HCT116 (cell line): ENCODE measurements at regions not wholly inside any gene's neighbourhood (a gene's known extent, or its start where the extent isn't known, plus 50 kb on each side); places are given as distances from the start of the nearest gene placed in this dataset.

Experiments
- ATAC-seq: fragments of 200-7000 bp; cut with Tn5 transposase; 2 replicates; pipeline ENCODE4 v1.9.1; 2020; ENCODE audit warnings: mild to moderate bottlenecking, moderate library complexity
- BruUV-seq: library from RNA; stranded (reverse); fragments of 400-500 nt; replicated peaks from 2 replicates; lab custom pipeline; 2021; lab: Mats Ljungman, UMichigan
- CTCF ChIA-PET: fragments of 300-600 bp; sonication (Branson Sonifier 250); formaldehyde crosslinking; loops from one replicate; lab custom pipeline; 2021; ENCODE audit warnings: antibody characterized with exemption; lab: Charles Lee
- POLR2A ChIA-PET: fragments of 300-600, 350-600 bp; sonication (Branson Sonifier 250); formaldehyde crosslinking; loops from one replicate; lab custom pipeline; 2021; ENCODE audit warnings: antibody characterized with exemption; lab: Charles Lee
- RAD21 ChIA-PET, 2 experiments: fragments of 300-600 bp; sonication (Branson Sonifier 250); formaldehyde crosslinking; loops; one replicate each; lab custom pipeline; 2023; ENCODE audit warnings: low total read pairs in 2 of 2; ENCODE audit not compliant: uncharacterized antibody in 2 of 2, unreplicated experiment in 2 of 2, low non-redundant PET in 1 of 2; lab: Charles Lee
- DNase-seq: peaks from one replicate; pipeline ENCODE4 v3.0.0-alpha.2; 2010; ENCODE audit warnings: low read depth, low spot score
- H2AFZ ChIP-seq: fragments of 200-600 bp; shearing (Covaris generic), sonication (generic); 2 replicates; pipeline ENCODE4 v1.6.1; 2017; ENCODE audit warnings: low read depth, mixed run types, mixed read lengths, antibody characterized with exemption, low read length; ENCODE audit not compliant: poor library complexity, severe bottlenecking
- H3K27ac ChIP-seq: 2 replicates; pipeline ENCODE4 v1.5.1; 2012; ENCODE audit warnings: low read depth, low read length
- H3K27me3 ChIP-seq: fragments of 200-600 bp; sonication (generic); 2 replicates; pipeline ENCODE4 v1.6.1; 2016; ENCODE audit warnings: mixed run types, low read length, mixed read lengths; ENCODE audit not compliant: insufficient read depth
- H3K36me3 ChIP-seq, 2 experiments: fragments of 200-500 bp in 1 of 2; fragments of 200-600 bp in 1 of 2; sonication (Bioruptor generic) in 1 of 2; sonication (generic) in 1 of 2; 2 replicates each; pipeline versions ENCODE4 v1.5.1 to v1.6.1; 2014 to 2016; ENCODE audit warnings: low read length in 2 of 2, inconsistent platforms in 1 of 2, mixed read lengths in 1 of 2, mixed run types in 1 of 2; ENCODE audit not compliant: insufficient read depth in 2 of 2, control insufficient read depth in 1 of 2
- H3K4me1 ChIP-seq, 2 experiments: fragments of 200-600 bp in 1 of 2; sonication (generic) in 1 of 2; 2 replicates each; pipeline versions ENCODE4 v1.5.1 to v1.6.1; 2012 to 2017; ENCODE audit warnings: low read length in 2 of 2, inconsistent platforms in 1 of 2, mild to moderate bottlenecking in 1 of 2, mixed read lengths in 1 of 2, mixed run types in 1 of 2, moderate library complexity in 1 of 2; ENCODE audit not compliant: insufficient read depth in 2 of 2, control insufficient read depth in 1 of 2
- H3K4me2 ChIP-seq: fragments of 200-600 bp; sonication (generic); 2 replicates; pipeline ENCODE4 v1.6.1; 2017; ENCODE audit warnings: mixed run types, low read length, mixed read lengths
- H3K4me3 ChIP-seq, 2 experiments: fragments of 200-600 bp in 1 of 2; sonication (generic) in 1 of 2; replicated peaks in 1 of 2; 2 replicates each; pipeline ENCODE4 v1.5.1; 2011 to 2016; ENCODE audit warnings: low read length in 2 of 2, control low read depth in 1 of 2, low read depth in 1 of 2, mild to moderate bottlenecking in 1 of 2, mixed read lengths in 1 of 2, mixed run types in 1 of 2
- H3K79me2 ChIP-seq: fragments of 200-600 bp; sonication (generic); 2 replicates; pipeline ENCODE4 v1.6.1; 2017; ENCODE audit warnings: mild to moderate bottlenecking, mixed run types, low read length, moderate library complexity, mixed read lengths; ENCODE audit not compliant: insufficient read depth
- H3K9ac ChIP-seq: fragments of 200-600 bp; sonication (generic); 2 replicates; pipeline ENCODE4 v1.6.1; 2016; ENCODE audit warnings: low read length, mixed read lengths
- H3K9me2 ChIP-seq: fragments of 200-600 bp; sonication (generic), shearing (Covaris generic); 2 replicates; pipeline ENCODE4 v1.6.1; 2017; ENCODE audit warnings: mixed run types, mild to moderate bottlenecking, moderate library complexity; ENCODE audit not compliant: insufficient read depth
- H3K9me3 ChIP-seq, 2 experiments: fragments of 200-500 bp in 1 of 2; fragments of 200-600 bp in 1 of 2; sonication (Bioruptor generic) in 1 of 2; sonication (generic) in 1 of 2; 2 replicates each; pipeline ENCODE4 v1.6.1; 2014 to 2017; ENCODE audit warnings: low read length in 2 of 2, mixed read lengths in 2 of 2, inconsistent platforms in 1 of 2, low read depth in 1 of 2, mild to moderate bottlenecking in 1 of 2, mixed run types in 1 of 2, moderate library complexity in 1 of 2; ENCODE audit not compliant: control insufficient read depth in 1 of 2, insufficient read depth in 1 of 2
- H4K20me1 ChIP-seq: fragments of 200-600 bp; sonication (generic), shearing (Covaris generic); 2 replicates; pipeline ENCODE4 v1.6.1; 2017; ENCODE audit warnings: mixed run types, mild to moderate bottlenecking, moderate library complexity; ENCODE audit not compliant: insufficient read depth
- CBX3 ChIP-seq: IDR thresholded peaks from 2 replicates; pipeline ENCODE4 v1.6.1; 2012; ENCODE audit warnings: low read depth
- CEBPB ChIP-seq: IDR thresholded peaks from 2 replicates; pipeline ENCODE4 v1.6.1; 2012; ENCODE audit warnings: low read depth
- EGR1 ChIP-seq: IDR thresholded peaks from 2 replicates; pipeline ENCODE4 v1.6.1; 2012; ENCODE audit warnings: low read depth
- ELF1 ChIP-seq: IDR thresholded peaks from 2 replicates; pipeline ENCODE4 v1.6.1; 2012; ENCODE audit warnings: low read depth, borderline replicate concordance
- EZH2 ChIP-seq: fragments of 200-600 bp; sonication (generic); IDR thresholded peaks from 2 replicates; pipeline ENCODE4 v1.6.1; 2017; ENCODE audit warnings: antibody characterized with exemption, mixed run types
- EZH2phosphoT487 ChIP-seq: fragments of 200-600 bp; IDR thresholded peaks from 2 replicates; pipeline ENCODE4 v1.6.1; 2018; ENCODE audit warnings: antibody characterized with exemption, borderline replicate concordance
- JUND ChIP-seq: IDR thresholded peaks from 2 replicates; pipeline ENCODE4 v1.6.1; 2012
- POLR2A ChIP-seq: IDR thresholded peaks from 2 replicates; pipeline ENCODE4 v1.7.0; 2011; ENCODE audit warnings: borderline replicate concordance; ENCODE audit not compliant: insufficient read depth, insufficient read length; ENCODE audit errors: extremely low read depth
- POLR2AphosphoS5 ChIP-seq: IDR thresholded peaks from 2 replicates; pipeline ENCODE4 v1.6.1; 2011; ENCODE audit warnings: mild to moderate bottlenecking, low read depth, low read length, moderate library complexity
- RAD21 ChIP-seq: IDR thresholded peaks from 2 replicates; pipeline ENCODE4 v1.6.1; 2012; ENCODE audit warnings: low read depth, mild to moderate bottlenecking
- SIN3A ChIP-seq: IDR thresholded peaks from 2 replicates; pipeline ENCODE4 v1.6.1; 2012; ENCODE audit warnings: low read depth
- SP1 ChIP-seq: IDR thresholded peaks from 2 replicates; pipeline ENCODE4 v1.6.1; 2012; ENCODE audit warnings: low read depth
- SRF ChIP-seq: IDR thresholded peaks from 2 replicates; pipeline ENCODE4 v1.6.1; 2012; ENCODE audit warnings: low read depth
- TCF7L2 ChIP-seq: IDR thresholded peaks from 2 replicates; pipeline ENCODE4 v1.7.0; 2011; ENCODE audit warnings: borderline replicate concordance, inconsistent platforms; ENCODE audit not compliant: insufficient read depth, insufficient read length; ENCODE audit errors: extremely low read depth
- YY1 ChIP-seq: IDR thresholded peaks from 2 replicates; pipeline ENCODE4 v1.6.1; 2011; ENCODE audit warnings: low read length, low read depth, moderate library complexity, mild to moderate bottlenecking; ENCODE audit not compliant: insufficient replicate concordance; ENCODE audit errors: extremely low read depth
- ZFX ChIP-seq: fragments of 450-650 bp; IDR thresholded peaks from 2 replicates; pipeline ENCODE4 v1.6.1; 2017
- ZNF274 ChIP-seq: fragments of 200-500 bp; sonication (Bioruptor generic); IDR thresholded peaks from 2 replicates; pipeline ENCODE4 v1.6.1; 2014; ENCODE audit warnings: mild to moderate bottlenecking, low read depth, low read length, inconsistent platforms
- intact Hi-C: fragments of 100-400 bp; cut with micrococcal nuclease; formaldehyde crosslinking; loops from 2 replicates; pipeline ENCODE4 v1.10.0; 2022
- TF ChIP-seq, protein P1 (sequence below): IDR thresholded peaks from 2 replicates; pipeline ENCODE4 v1.6.1; 2012
- TF ChIP-seq, protein P2 (sequence below): IDR thresholded peaks from 2 replicates; pipeline ENCODE4 v1.6.1; 2012; ENCODE audit warnings: low read depth
- TF ChIP-seq, protein P3 (sequence below), 3 experiments: fragments of 200-600 bp in 1 of 3; sonication (generic) in 1 of 3; IDR thresholded peaks in 2 of 3; conservative IDR thresholded peaks in 1 of 3; 2 replicates each; pipeline ENCODE4 v1.5.1; 2012 to 2017; ENCODE audit warnings: low read depth in 2 of 3, low read length in 2 of 3, antibody characterized with exemption in 1 of 3, borderline replicate concordance in 1 of 3, control low read depth in 1 of 3, mild to moderate bottlenecking in 1 of 3, mixed read lengths in 1 of 3, mixed run types in 1 of 3, moderate library complexity in 1 of 3; ENCODE audit not compliant: insufficient read depth in 1 of 3
- TF ChIP-seq, protein P4 (sequence below): IDR thresholded peaks from 2 replicates; pipeline ENCODE4 v1.6.1; 2012
- TF ChIP-seq, protein P5 (sequence below): IDR thresholded peaks from 2 replicates; pipeline ENCODE4 v1.6.1; 2011; ENCODE audit warnings: mild to moderate bottlenecking, low read length, moderate library complexity; ENCODE audit not compliant: insufficient replicate concordance; ENCODE audit errors: extremely low read depth

DNA sequence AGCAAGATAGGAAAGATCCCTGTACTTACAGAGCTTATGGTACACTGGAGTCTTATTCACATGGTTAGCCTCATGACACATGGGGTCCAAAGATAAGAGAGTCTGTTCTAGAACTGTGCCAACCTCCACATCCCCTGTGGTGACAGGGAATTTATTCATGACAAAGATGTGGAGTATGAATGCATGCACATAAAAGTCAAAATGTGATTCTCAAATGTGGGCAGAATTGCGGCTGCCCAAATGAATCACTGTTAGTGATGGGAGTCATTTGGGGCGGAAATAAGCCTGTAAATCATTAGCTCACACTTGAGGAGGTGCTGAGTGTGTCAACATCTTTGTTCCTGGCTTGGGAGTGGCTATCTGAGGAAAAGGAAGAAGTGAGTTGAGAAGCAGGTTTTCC lies 560.6 kb downstream of the SLC4A3 start:
- POLR2A ChIA-PET = no interaction called here
- no peaks in the 10 kb centered on the region for H3K36me3 ChIP-seq
- H4K20me1 ChIP-seq = no peaks in the 10 kb centered on the region
- ATAC-seq (no peak), DNase-seq (no peak)
- peak overlapping the region; percentile 28 for H3K4me2 ChIP-seq
- H3K4me3 ChIP-seq = no peak overlapping the region
- BruUV-seq = no TSS peak
- intact Hi-C loops = no loop called here
- RAD21 ChIA-PET = no interaction called here
- H3K9me2 ChIP-seq = no peaks in the 10 kb centered on the region
- H3K4me1 ChIP-seq = peaks cover 0 to 17% of the 10 kb centered on the region in 2 experiments; a peak in 2 of 4 replicates
- no peak overlapping the region for H3K27ac ChIP-seq
- H3K9ac ChIP-seq = no peak overlapping the region
- H3K27me3 ChIP-seq = no peaks in the 10 kb centered on the region
- H3K79me2 ChIP-seq = no peaks in the 10 kb centered on the region
- peaks cover 5 to 17% of the 10 kb centered on the region in 2 experiments; a peak in 2 of 4 replicates for H3K9me3 ChIP-seq
- H2AFZ ChIP-seq = no peak overlapping the region
- CTCF ChIA-PET = no interaction called here
- TF ChIP-seq, protein P1, sequence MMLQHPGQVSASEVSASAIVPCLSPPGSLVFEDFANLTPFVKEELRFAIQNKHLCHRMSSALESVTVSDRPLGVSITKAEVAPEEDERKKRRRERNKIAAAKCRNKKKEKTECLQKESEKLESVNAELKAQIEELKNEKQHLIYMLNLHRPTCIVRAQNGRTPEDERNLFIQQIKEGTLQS = no peak
- TF ChIP-seq POLR2AphosphoS5 (no peak), YY1 (no peak), EZH2 (no peak), ELF1 (no peak), SRF (no peak), JUND (no peak; the same call in 1 of the 2 replicates), EGR1 (no peak), TCF7L2 (no peak), POLR2A (no peak), CBX3 (no peak), EZH2phosphoT487 (no peak), SP1 (peak; percentile 22; the same call in 1 of the 2 replicates), SIN3A (0 out of 2 replicates have a peak, but pooled peaks have one; percentile 21), RAD21 (no peak), CEBPB (0 out of 2 replicates have a peak, but pooled peaks have one; percentile 15), ZNF274 (no peak), ZFX (no peak)
- TF ChIP-seq, protein P2, sequence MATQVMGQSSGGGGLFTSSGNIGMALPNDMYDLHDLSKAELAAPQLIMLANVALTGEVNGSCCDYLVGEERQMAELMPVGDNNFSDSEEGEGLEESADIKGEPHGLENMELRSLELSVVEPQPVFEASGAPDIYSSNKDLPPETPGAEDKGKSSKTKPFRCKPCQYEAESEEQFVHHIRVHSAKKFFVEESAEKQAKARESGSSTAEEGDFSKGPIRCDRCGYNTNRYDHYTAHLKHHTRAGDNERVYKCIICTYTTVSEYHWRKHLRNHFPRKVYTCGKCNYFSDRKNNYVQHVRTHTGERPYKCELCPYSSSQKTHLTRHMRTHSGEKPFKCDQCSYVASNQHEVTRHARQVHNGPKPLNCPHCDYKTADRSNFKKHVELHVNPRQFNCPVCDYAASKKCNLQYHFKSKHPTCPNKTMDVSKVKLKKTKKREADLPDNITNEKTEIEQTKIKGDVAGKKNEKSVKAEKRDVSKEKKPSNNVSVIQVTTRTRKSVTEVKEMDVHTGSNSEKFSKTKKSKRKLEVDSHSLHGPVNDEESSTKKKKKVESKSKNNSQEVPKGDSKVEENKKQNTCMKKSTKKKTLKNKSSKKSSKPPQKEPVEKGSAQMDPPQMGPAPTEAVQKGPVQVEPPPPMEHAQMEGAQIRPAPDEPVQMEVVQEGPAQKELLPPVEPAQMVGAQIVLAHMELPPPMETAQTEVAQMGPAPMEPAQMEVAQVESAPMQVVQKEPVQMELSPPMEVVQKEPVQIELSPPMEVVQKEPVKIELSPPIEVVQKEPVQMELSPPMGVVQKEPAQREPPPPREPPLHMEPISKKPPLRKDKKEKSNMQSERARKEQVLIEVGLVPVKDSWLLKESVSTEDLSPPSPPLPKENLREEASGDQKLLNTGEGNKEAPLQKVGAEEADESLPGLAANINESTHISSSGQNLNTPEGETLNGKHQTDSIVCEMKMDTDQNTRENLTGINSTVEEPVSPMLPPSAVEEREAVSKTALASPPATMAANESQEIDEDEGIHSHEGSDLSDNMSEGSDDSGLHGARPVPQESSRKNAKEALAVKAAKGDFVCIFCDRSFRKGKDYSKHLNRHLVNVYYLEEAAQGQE = no peak
- TF ChIP-seq, protein P3, sequence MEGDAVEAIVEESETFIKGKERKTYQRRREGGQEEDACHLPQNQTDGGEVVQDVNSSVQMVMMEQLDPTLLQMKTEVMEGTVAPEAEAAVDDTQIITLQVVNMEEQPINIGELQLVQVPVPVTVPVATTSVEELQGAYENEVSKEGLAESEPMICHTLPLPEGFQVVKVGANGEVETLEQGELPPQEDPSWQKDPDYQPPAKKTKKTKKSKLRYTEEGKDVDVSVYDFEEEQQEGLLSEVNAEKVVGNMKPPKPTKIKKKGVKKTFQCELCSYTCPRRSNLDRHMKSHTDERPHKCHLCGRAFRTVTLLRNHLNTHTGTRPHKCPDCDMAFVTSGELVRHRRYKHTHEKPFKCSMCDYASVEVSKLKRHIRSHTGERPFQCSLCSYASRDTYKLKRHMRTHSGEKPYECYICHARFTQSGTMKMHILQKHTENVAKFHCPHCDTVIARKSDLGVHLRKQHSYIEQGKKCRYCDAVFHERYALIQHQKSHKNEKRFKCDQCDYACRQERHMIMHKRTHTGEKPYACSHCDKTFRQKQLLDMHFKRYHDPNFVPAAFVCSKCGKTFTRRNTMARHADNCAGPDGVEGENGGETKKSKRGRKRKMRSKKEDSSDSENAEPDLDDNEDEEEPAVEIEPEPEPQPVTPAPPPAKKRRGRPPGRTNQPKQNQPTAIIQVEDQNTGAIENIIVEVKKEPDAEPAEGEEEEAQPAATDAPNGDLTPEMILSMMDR (IDR thresholded peaks at IDR 0.05 in 2 of 3, conservative IDR thresholded peaks at IDR 0.05 in 1 of 3; ENCODE audit: borderline replicate concordance in 1 of 3, insufficient read depth in 1 of 3, low read depth in 2 of 3, low read length in 2 of 3) = no peak
- TF ChIP-seq, protein P4, sequence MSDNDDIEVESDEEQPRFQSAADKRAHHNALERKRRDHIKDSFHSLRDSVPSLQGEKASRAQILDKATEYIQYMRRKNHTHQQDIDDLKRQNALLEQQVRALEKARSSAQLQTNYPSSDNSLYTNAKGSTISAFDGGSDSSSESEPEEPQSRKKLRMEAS = no peak
- TF ChIP-seq, protein P5, sequence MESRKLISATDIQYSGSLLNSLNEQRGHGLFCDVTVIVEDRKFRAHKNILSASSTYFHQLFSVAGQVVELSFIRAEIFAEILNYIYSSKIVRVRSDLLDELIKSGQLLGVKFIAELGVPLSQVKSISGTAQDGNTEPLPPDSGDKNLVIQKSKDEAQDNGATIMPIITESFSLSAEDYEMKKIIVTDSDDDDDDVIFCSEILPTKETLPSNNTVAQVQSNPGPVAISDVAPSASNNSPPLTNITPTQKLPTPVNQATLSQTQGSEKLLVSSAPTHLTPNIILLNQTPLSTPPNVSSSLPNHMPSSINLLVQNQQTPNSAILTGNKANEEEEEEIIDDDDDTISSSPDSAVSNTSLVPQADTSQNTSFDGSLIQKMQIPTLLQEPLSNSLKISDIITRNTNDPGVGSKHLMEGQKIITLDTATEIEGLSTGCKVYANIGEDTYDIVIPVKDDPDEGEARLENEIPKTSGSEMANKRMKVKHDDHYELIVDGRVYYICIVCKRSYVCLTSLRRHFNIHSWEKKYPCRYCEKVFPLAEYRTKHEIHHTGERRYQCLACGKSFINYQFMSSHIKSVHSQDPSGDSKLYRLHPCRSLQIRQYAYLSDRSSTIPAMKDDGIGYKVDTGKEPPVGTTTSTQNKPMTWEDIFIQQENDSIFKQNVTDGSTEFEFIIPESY = no peak
